Inferior parietal cortex (tissue), 1 donor: ENCODE measurements at regions not wholly inside any gene's neighbourhood (a gene's known extent, or its start where the extent isn't known, plus 50 kb on each side); places are given as distances from the start of the nearest gene placed in this dataset.
"Not testable (repeated sequence)": the region's sequence is repeated elsewhere in the genome, so short reads cannot be mapped to it uniquely, and the experiment has no call there.

Source experiments
- DNase-seq: peaks from one replicate; pipeline ENCODE4 v3.0.0-alpha.2; 2016; ENCODE audit errors: extremely low spot score

- no peak for DNase-seq
These were observed 662.7 kb upstream of the RGMB start for GRCh38 chr5:98110791-98111190.

- DNase-seq: no peak
These were observed 661.8 kb upstream of the RGMB start for GRCh38 chr5:98111686-98112085.

DNA sequence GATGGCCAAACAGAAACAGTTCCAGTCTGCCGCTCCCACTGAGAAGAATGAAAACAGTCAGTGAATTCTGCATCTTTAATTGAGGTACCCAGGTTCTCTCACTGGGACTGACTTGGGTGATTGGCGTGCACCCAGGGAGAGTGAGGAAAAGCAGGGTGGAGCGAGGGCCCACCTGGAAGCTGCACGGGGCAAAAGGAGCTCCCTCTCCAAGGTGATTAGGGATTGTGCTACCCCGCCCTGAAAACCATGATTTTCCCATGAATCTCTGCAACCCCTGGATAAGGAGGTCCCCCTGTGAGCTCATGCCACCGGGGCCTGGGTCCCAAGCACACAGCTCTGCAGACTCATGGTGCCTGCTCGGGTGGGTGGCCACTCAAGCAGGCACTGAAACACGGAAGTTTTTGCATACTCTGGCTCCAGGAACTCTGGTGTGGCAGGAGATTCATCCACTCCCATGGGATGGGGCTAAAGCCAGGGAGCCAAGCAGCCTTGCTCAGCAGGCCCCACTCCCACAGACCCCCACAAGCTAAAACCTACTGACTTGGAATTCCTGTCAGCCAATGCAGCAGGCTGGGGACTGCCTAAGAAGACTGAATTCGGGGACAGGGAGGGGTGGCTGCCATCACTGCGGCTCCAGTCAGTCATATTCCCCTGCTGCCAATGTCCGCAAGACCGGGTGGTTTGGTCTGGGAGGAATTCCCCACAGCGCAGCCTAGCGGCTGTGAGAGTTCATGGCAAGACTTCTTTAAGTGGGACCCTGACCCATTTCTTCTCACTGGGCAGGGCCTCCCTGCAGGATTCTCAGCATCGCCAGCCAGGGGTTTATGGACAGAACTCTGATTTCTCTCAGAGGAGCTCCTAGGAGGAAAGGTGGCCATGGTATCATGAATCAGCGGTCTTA lies 652.2 kb upstream of the RGMB start:
- no peak for DNase-seq

GRCh38 chr5:98128271-98128670 lies 645.2 kb upstream of the RGMB start:
- DNase-seq: no peak

GRCh38 chr5:98128846-98129245 lies 644.6 kb upstream of the RGMB start:
- no peak for DNase-seq

GRCh38 chr5:98130261-98131035 lies 643.0 kb upstream of the RGMB start:
- DNase-seq: no peak

DNA sequence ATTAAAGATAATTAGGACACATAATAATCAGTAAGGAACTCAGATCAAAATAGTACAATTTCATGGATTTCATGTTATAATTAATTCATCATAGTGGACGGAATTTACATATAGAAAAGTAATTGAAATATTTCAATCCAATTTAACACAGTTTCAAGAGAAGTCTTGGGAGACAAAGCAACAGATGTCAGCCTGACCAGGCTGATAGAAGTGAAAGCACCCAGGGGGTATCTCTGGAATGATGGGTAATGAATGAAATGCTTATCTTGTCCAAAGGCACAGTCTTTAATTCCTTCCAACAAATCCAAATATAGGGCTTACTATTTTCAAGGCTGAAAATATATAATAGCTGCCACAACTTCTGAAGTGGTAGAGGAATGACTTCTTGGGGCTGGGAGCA lies 629.3 kb upstream of the RGMB start:
- no peak for DNase-seq

- DNase-seq: no peak
These were observed 628.8 kb upstream of the RGMB start for GRCh38 chr5:98144710-98145109.

GRCh38 chr5:98157368-98157767 lies 616.1 kb upstream of the RGMB start:
- DNase-seq: no peak

- no peak for DNase-seq
These were observed 615.0 kb upstream of the RGMB start for GRCh38 chr5:98158440-98158839.

GRCh38 chr5:98163796-98164493 lies 609.5 kb upstream of the RGMB start:
- no peak for DNase-seq

GRCh38 chr5:98168871-98169270 lies 604.6 kb upstream of the RGMB start:
- no peak for DNase-seq

GRCh38 chr5:98170994-98171393 lies 602.5 kb upstream of the RGMB start:
- DNase-seq: no peak

GRCh38 chr5:98173334-98173733 lies 600.1 kb upstream of the RGMB start:
- no peak for DNase-seq

DNA sequence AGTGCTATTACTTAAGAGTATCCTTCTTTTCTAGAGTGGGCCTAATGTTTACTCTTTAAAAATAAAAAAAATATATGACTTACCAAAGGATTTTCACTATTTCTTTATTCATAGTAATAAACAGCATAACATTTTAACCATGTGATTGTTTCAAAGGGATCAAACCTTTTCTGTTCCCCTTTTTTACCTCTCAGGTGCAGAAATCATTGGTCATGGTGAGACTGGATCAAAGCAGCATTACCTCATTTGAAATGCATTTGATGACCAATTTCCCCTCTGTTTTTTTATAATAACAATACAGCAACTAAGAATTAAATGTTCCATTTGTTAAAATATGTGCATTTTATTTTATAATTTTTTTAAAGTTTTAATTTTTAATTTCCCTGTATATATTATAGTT lies 598.0 kb upstream of the RGMB start:
- no peak for DNase-seq

DNA sequence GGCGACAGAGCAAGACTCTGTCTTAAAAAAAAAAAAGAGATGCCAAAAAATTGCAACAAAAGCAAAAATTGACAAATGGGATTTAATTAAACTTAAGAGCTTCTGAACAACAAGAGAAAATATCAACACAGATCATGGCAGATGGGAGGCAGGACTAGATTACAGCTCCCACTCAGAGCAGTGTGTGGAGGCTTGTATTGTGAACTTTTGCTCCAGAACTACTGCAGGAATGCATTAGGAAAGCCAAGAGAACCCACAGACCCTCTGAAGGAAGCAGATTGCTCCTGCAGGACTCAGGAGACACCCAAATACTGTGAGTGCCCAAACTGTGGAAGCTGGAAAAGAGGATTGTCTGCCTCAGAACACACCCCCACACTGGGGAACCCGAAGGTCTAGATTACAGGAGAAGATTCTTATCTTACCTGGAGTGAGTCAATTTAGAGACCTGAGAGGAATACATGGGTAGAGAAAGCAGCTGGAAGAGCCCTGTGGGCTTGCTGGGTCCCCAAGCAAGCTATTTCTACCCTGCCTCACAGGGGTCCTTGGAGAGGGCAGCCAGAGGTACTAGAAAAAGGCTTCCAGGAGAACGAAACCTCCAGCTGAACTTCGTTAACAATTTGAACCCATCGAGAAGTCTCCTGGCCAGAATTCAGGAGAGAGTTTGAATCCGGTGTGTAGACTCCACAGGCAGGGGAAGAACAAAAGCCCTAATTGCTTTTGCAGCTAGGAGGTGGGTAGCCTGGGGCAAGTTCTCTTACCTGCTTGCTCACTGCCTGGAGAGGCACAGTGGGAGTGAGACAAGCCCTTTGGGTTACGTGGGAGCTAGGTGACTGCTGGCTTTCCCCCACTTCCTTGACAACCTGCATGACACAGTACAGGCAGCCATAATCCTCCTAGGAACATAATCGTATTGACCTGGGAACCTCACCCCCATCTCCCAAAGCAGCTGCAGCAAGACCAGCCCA lies 593.4 kb upstream of the RGMB start:
- DNase-seq: no peak

DNA sequence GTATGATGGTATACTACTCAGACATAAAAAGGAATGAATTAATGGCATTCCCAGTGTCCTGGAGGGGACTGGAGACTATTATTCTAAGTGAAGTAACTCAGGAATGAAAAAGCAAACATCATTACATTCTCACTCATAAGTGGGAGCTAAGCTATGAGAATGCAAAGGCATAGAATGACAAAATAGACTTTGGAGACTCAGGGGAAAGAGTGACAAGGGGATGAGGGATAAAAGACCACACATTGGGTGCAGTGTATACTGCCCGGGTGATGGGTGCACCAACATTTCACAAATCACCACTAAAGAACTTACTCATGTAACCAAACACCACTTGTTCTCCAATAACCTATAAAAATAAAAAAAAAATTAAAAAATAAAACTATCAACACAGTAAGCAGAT lies 587.3 kb upstream of the RGMB start:
- DNase-seq: no peak

GRCh38 chr5:98187945-98188344 lies 585.5 kb upstream of the RGMB start:
- no peak for DNase-seq

DNA sequence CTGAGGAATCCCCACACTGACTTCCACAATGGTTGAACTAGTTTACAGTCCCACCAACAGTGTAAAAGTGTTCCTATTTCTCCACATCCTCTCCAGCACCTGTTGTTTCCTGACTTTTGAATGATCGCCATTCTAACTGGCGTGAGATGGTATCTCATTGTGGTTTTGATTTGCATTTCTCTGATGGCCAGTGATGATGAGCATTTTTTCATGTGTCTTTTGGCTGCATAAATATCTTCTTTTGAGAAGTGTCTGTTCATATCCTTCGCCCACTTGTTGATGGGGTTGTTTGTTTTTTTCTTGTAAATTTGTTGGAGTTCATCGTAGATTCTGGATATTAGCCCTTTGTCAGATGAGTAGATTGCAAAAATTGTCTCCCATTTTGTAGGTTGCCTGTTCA lies 583.1 kb upstream of the RGMB start:
- DNase-seq: not testable (repeated sequence)

DNA sequence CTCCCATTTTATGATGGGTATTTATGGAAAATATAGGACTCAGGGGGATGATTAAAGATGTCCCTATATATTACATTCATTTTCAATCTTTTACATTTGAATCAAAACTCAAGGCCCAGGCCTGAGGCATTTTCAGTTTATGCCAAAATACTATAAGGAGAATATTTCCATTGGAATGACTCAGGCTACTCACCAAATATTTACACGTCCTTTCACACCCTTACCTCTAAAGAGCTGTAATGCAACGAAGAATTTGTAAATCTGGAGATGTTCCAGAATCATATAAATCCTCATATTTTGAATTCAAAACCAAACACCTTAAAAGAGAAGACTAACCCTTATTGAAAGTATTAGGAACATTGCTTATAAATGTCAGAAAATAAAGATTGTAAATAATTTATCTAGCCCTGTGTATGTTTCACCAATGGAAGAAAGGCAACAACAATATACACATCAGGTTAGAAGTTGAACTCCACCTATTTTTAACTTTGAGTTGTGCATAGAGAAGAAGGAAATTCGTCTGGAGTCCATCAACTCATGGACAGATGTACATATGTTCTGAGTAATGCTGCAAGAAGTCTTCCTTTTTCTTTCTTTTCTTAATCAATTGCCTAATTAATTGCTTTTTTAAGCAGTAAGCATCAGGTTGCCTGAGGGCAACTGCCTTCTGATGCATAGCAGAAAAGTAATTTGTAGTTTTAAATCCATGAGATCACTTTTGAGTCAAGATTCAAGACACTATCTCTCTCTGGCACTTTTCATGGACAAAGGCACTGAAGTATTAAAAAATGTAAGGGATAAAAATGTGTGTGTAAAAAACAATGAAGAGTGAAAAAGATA lies 579.3 kb upstream of the RGMB start:
- no peak for DNase-seq
